NCI-H2107 treated with DMSO at 0.1 percent for 48 hours (cell line): ENCODE measurements at regions not wholly inside any gene's neighbourhood (a gene's known extent, or its start where the extent isn't known, plus 50 kb on each side); places are given as distances from the start of the nearest gene placed in this dataset.

Source experiments
- DNase-seq: peaks from one replicate; lab custom pipeline; 2025; ENCODE audit not compliant: unreplicated experiment; lab: John Stamatoyannopoulos, UW

GRCh38 chr9:99362321-99362720 lies 140.2 kb downstream of the SEC61B start:
- DNase-seq, result no peak

- no peak for DNase-seq
Observed at GRCh38 chr9:99363509-99363908, 141.4 kb downstream of the SEC61B start.

GRCh38 chr9:99365233-99365980 lies 143.3 kb downstream of the SEC61B start:
- DNase-seq, result no peak

- no peak for DNase-seq
Observed at GRCh38 chr9:99366183-99366582, 144.1 kb downstream of the SEC61B start.

GRCh38 chr9:99366621-99367020 lies 144.5 kb downstream of the SEC61B start:
- no peak for DNase-seq

GRCh38 chr9:99368341-99369326 lies 146.6 kb downstream of the SEC61B start:
- DNase-seq, result no peak

- DNase-seq, result no peak
Observed at GRCh38 chr9:99369327-99369722, 147.2 kb downstream of the SEC61B start.

GRCh38 chr9:99370376-99370775 lies 148.3 kb downstream of the SEC61B start:
- DNase-seq, result no peak

- no peak for DNase-seq
Observed at GRCh38 chr9:99371376-99371775, 149.3 kb downstream of the SEC61B start.

- DNase-seq, result no peak
Observed at GRCh38 chr9:99373912-99374311, 151.8 kb downstream of the SEC61B start.

- no peak for DNase-seq
Observed at GRCh38 chr9:99374793-99375192, 152.7 kb downstream of the SEC61B start.

GRCh38 chr9:99375481-99375880 lies 153.4 kb downstream of the SEC61B start:
- no peak for DNase-seq

GRCh38 chr9:99377790-99378775 lies 156.0 kb downstream of the SEC61B start:
- no peak for DNase-seq

- DNase-seq, result no peak
Observed at GRCh38 chr9:99383536-99383935, 161.5 kb downstream of the SEC61B start.

GRCh38 chr9:99385215-99385614 lies 163.1 kb downstream of the SEC61B start:
- DNase-seq, result no peak

GRCh38 chr9:99385814-99386279 lies 163.8 kb downstream of the SEC61B start:
- DNase-seq, result peak; percentile 60

GRCh38 chr9:99387431-99387830 lies 165.3 kb downstream of the SEC61B start:
- no peak for DNase-seq

GRCh38 chr9:99389087-99390033 lies 167.3 kb downstream of the SEC61B start:
- DNase-seq, result no peak

- no peak for DNase-seq
Observed at GRCh38 chr9:99391937-99392594, 170.0 kb downstream of the SEC61B start.
